IMR-90 (cell line): ENCODE measurements at regions not wholly inside any gene's neighbourhood (a gene's known extent, or its start where the extent isn't known, plus 50 kb on each side); places are given as distances from the start of the nearest gene placed in this dataset.

ENCODE experiments used
- ATAC-seq: fragments of 200-7000 bp; cut with Tn5 transposase; 2 replicates; pipeline ENCODE4 v1.9.1; 2020; ENCODE audit warnings: low read depth, mild to moderate bottlenecking, moderate library complexity
- BruUV-seq: library from RNA; stranded (reverse); fragments of 400-500 nt; replicated peaks from 2 replicates; lab custom pipeline; 2021; lab: Mats Ljungman, UMichigan
- CTCF ChIA-PET: fragments of 300-600 bp; formaldehyde crosslinking; extraction: SDS; loops from one replicate; lab custom pipeline; 2021; ENCODE audit warnings: antibody characterized with exemption; lab: Yijun Ruan, JAX
- POLR2A ChIA-PET: fragments of 300-600 bp; sonication (Branson Sonifier 250); formaldehyde crosslinking; loops from one replicate; lab custom pipeline; 2022; ENCODE audit warnings: antibody characterized with exemption; ENCODE audit not compliant: unreplicated experiment; lab: Charles Lee
- DNase-seq: peaks from one replicate; pipeline ENCODE4 v3.0.0; 2013
- H2AFZ ChIP-seq: replicated peaks from 2 replicates; pipeline ENCODE3; 2013; ENCODE audit warnings: low read length, mild to moderate bottlenecking; ENCODE audit not compliant: poor library complexity
- H2AK5ac ChIP-seq: 2 replicates; pipeline ENCODE4 v1.6.1; 2013; ENCODE audit warnings: low read depth, low read length, inconsistent platforms
- H2AK9ac ChIP-seq: replicated peaks from 2 replicates; pipeline ENCODE3; 2013; ENCODE audit warnings: mild to moderate bottlenecking, low read depth, low read length, moderate library complexity; ENCODE audit not compliant: poor library complexity
- H2BK120ac ChIP-seq: 2 replicates; pipeline ENCODE4 v1.6.1; 2013; ENCODE audit warnings: low read depth, low read length, inconsistent platforms
- H2BK15ac ChIP-seq: 3 replicates; pipeline ENCODE4 v1.6.1; 2013; ENCODE audit warnings: low read depth, low read length, inconsistent platforms
- H2BK20ac ChIP-seq: 2 replicates; pipeline ENCODE4 v1.6.1; 2013; ENCODE audit warnings: low read depth, mild to moderate bottlenecking, inconsistent platforms, low read length, moderate library complexity
- H2BK5ac ChIP-seq: 2 replicates; pipeline ENCODE4 v1.6.1; 2013; ENCODE audit warnings: mild to moderate bottlenecking, low read depth, low read length, inconsistent platforms; ENCODE audit not compliant: poor library complexity, severe bottlenecking
- H3K14ac ChIP-seq: replicated peaks from 2 replicates; pipeline ENCODE4 v1.6.1; 2013; ENCODE audit warnings: low read depth, low read length, inconsistent platforms
- H3K18ac ChIP-seq: 2 replicates; pipeline ENCODE4 v1.6.1; 2013; ENCODE audit warnings: low read depth, low read length, control low read depth
- H3K23ac ChIP-seq: 2 replicates; pipeline ENCODE4 v1.6.1; 2013; ENCODE audit warnings: low read depth, low read length, inconsistent platforms
- H3K27ac ChIP-seq: 2 replicates; pipeline ENCODE4 v1.5.1; 2013; ENCODE audit warnings: mild to moderate bottlenecking, control low read depth, low read length; ENCODE audit not compliant: insufficient read depth
- H3K27me3 ChIP-seq: 2 replicates; pipeline ENCODE4 v1.6.1; 2013; ENCODE audit warnings: low read length; ENCODE audit not compliant: control insufficient read depth, insufficient read depth
- H3K36me3 ChIP-seq: 2 replicates; pipeline ENCODE4 v1.6.1; 2013; ENCODE audit warnings: low read length, mixed read lengths; ENCODE audit not compliant: control insufficient read depth, insufficient read depth
- H3K4ac ChIP-seq: 2 replicates; pipeline ENCODE4 v1.6.1; 2013; ENCODE audit warnings: low read depth, low read length, inconsistent platforms
- H3K4me1 ChIP-seq: 2 replicates; pipeline ENCODE4 v1.6.1; 2013; ENCODE audit warnings: low read length, mixed read lengths; ENCODE audit not compliant: control insufficient read depth, insufficient read depth
- H3K4me2 ChIP-seq: 2 replicates; pipeline ENCODE4 v1.6.1; 2013; ENCODE audit warnings: low read depth, mild to moderate bottlenecking, control low read depth, low read length, moderate library complexity
- H3K4me3 ChIP-seq: 2 replicates; pipeline ENCODE4 v1.5.1; 2013; ENCODE audit warnings: low read depth, mild to moderate bottlenecking, control low read depth, low read length, moderate library complexity; ENCODE audit not compliant: insufficient read depth
- H3K56ac ChIP-seq: 2 replicates; pipeline ENCODE4 v1.6.1; 2013; ENCODE audit warnings: low read length, inconsistent platforms; ENCODE audit not compliant: insufficient read depth; ENCODE audit errors: extremely low read depth
- H3K79me1 ChIP-seq, 2 experiments: 2 replicates each; pipeline ENCODE4 v1.6.1; 2013; ENCODE audit warnings: low read length in 2 of 2, inconsistent platforms in 1 of 2, low read depth in 1 of 2
- H3K9ac ChIP-seq: 2 replicates; pipeline ENCODE4 v1.6.1; 2013; ENCODE audit warnings: low read depth, low read length, control low read depth
- H3K9me1 ChIP-seq: 2 replicates; pipeline ENCODE4 v1.6.1; 2013; ENCODE audit warnings: low read length, inconsistent platforms; ENCODE audit not compliant: insufficient read depth
- H3K9me3 ChIP-seq: 2 replicates; pipeline ENCODE4 v1.6.1; 2013; ENCODE audit warnings: low read length; ENCODE audit not compliant: control insufficient read depth, insufficient read depth
- H4K20me1 ChIP-seq: 2 replicates; pipeline ENCODE4 v1.6.1; 2013; ENCODE audit warnings: low read length, inconsistent platforms; ENCODE audit not compliant: insufficient read depth
- H4K5ac ChIP-seq: 2 replicates; pipeline ENCODE4 v1.6.1; 2013; ENCODE audit warnings: mild to moderate bottlenecking, low read depth, low read length, control low read depth
- H4K8ac ChIP-seq, 2 experiments: 2 replicates each; pipeline ENCODE4 v1.6.1; 2013; ENCODE audit warnings: low read depth in 2 of 2, low read length in 2 of 2, control low read depth in 1 of 2, inconsistent platforms in 1 of 2
- H4K91ac ChIP-seq: 2 replicates; pipeline ENCODE4 v1.6.1; 2013; ENCODE audit warnings: low read depth, low read length, inconsistent platforms; ENCODE audit not compliant: insufficient read depth
- CEBPB ChIP-seq: IDR thresholded peaks from 2 replicates; pipeline ENCODE4 v1.6.1; 2012; ENCODE audit warnings: low read depth, low read length, improper control_type of control experiment
- CHD1 ChIP-seq: IDR thresholded peaks from 2 replicates; pipeline ENCODE4 v1.6.1; 2012; ENCODE audit warnings: low read depth, low read length, improper control_type of control experiment
- ELK1 ChIP-seq: fragments of 150-350 bp; IDR thresholded peaks from 2 replicates; pipeline ENCODE4 v1.6.1; 2016; ENCODE audit warnings: low read depth, mild to moderate bottlenecking, low read length, moderate library complexity, borderline replicate concordance
- FOS ChIP-seq: fragments of 150-350 bp; IDR thresholded peaks from 2 replicates; pipeline ENCODE4 v1.6.1; 2016; ENCODE audit warnings: low read depth, low read length
- NFE2L2 ChIP-seq: fragments of 150-350 bp; IDR thresholded peaks from 2 replicates; pipeline ENCODE4 v1.6.1; 2016; ENCODE audit warnings: low read depth, mild to moderate bottlenecking, low read length
- SMC3 ChIP-seq: fragments of 150-350 bp; IDR thresholded peaks from 2 replicates; pipeline ENCODE4 v1.6.1; 2016; ENCODE audit warnings: low read depth, mild to moderate bottlenecking, antibody characterized with exemption, low read length, moderate library complexity
- USF2 ChIP-seq: fragments of 150-350 bp; IDR thresholded peaks from 2 replicates; pipeline ENCODE4 v1.6.1; 2017; ENCODE audit warnings: mild to moderate bottlenecking, antibody characterized with exemption, low read length, low read depth
- WGBS, 2 experiments: methylation state at CpG; one replicate each; pipeline versions ENCODE4 v1.1.5 to v1.1.7; 2013; ENCODE audit warnings: missing lambda C conversion rate in 2 of 2; ENCODE audit not compliant: insufficient read length in 1 of 2; ENCODE audit errors: extremely low coverage in 2 of 2; 5-methylcytosine and 5-hydroxymethylcytosine counted together
- dilution Hi-C: fragments of 300-500 bp; cut with HindIII; formaldehyde crosslinking; loops from one replicate; pipeline ENCODE4 v1.14.3; 2018; ENCODE audit warnings: low sequenced_read_pairs; ENCODE audit not compliant: unreplicated experiment
- in situ Hi-C: fragments of 300-500 bp; cut with MboI; formaldehyde crosslinking; loops from 3 replicates; pipeline ENCODE4 v1.14.3; 2019; ENCODE audit warnings: low sequenced_read_pairs, inconsistent platforms, mixed read lengths
- intact Hi-C: fragments of 100-400 bp; cut with micrococcal nuclease; formaldehyde crosslinking; loops from 2 replicates; pipeline ENCODE4 v1.10.0; 2022

- in situ Hi-C loops (loop anchor here (5.0 kb wide), 1 partner anchor 206 kb away; no protein-coding TSS in a partner anchor), dilution Hi-C loops (no loop called here), intact Hi-C loops (no loop called here)
- Histone ChIP-seq H3K18ac (no peak overlapping the region), H2BK15ac (no peak overlapping the region), H3K9me3 (peaks cover 2% of the 10 kb centered on the region; the same call in 1 of the 2 replicates), H4K5ac (no peak overlapping the region), H3K27ac (no peak overlapping the region), H3K36me3 (no peaks in the 10 kb centered on the region), H4K91ac (no peak overlapping the region), H3K4ac (0 out of 2 replicates have a peak overlapping the region, but pooled peaks have one; percentile 74), H4K8ac (no peak overlapping the region; a peak in 1 of 4 replicates), H3K79me1 (no peaks in the 10 kb centered on the region), H3K27me3 (peaks cover 7% of the 10 kb centered on the region; the same call in 1 of the 2 replicates), H3K4me1 (peaks cover 14% of the 10 kb centered on the region), H2AK9ac (no peak overlapping the region), H2BK20ac (no peak overlapping the region; the same call in 1 of the 2 replicates), H3K9me1 (peaks cover 11% of the 10 kb centered on the region), H3K4me2 (no peak overlapping the region), H4K20me1 (no peaks in the 10 kb centered on the region), H3K14ac (no peak overlapping the region), H2AFZ (no peak overlapping the region), H3K56ac (no peak overlapping the region), H2BK5ac (no peak overlapping the region), H2AK5ac (no peak overlapping the region; the same call in 1 of the 2 replicates), H3K9ac (no peak overlapping the region), H3K4me3 (no peak overlapping the region), H3K23ac (no peak overlapping the region), H2BK120ac (peak overlapping the region; percentile 43; the same call in 1 of the 2 replicates)
- POLR2A ChIA-PET: no interaction called here
- no peak for TF ChIP-seq USF2
- TF ChIP-seq CHD1: no peak
- TF ChIP-seq SMC3: no peak
- TF ChIP-seq ELK1: no peak
- TF ChIP-seq NFE2L2: no peak
- no peak for TF ChIP-seq FOS
- no peak for TF ChIP-seq CEBPB
- WGBS, 2 experiments: 93% methylated on average over 3 of the region's 10 CpGs; no CpG with 5 or more reads in 1 of the 2 experiments
- no peak for DNase-seq
- no TSS peak for BruUV-seq
- CTCF ChIA-PET: no interaction called here
- no peak for ATAC-seq
These were observed 74.4 kb upstream of the FGF3 start for GRCh38 chr11:69893631-69894030.
